Epithelial cell of proximal tubule (primary cell): ENCODE measurements at regions not wholly inside any gene's neighbourhood (a gene's known extent, or its start where the extent isn't known, plus 50 kb on each side); places are given as distances from the start of the nearest gene placed in this dataset.

Experiments
- DNase-seq: peaks from one replicate; pipeline ENCODE4 v3.0.0-alpha.2; 2011; ENCODE audit warnings: low read depth
- H3K4me3 ChIP-seq: 2 replicates; pipeline ENCODE4 v1.5.1; 2011; ENCODE audit warnings: low read depth, mild to moderate bottlenecking, low read length
- TF ChIP-seq, protein P1 (sequence below): conservative IDR thresholded peaks from 2 replicates; pipeline ENCODE4 v1.5.1; 2012; ENCODE audit warnings: low read depth, mild to moderate bottlenecking, low read length

DNA sequence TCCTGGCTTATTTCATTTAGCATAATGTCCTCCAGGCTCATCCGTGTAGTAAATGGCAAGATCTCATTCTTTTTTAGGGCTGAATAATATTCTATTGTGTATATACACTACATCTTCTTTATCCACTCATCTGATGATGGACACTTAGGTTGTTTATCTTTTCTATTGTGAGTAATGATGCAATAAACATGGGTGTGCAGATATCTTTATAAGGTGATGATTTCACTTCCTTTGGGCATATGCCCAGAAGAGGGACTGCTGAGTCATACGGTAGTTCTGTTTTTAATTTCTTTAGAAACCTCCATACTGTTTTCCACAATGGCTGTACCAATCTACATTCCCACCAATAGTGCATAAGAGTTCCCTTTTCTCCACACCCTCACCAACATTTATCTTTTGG, 317.6 kb upstream of the CNKSR2 start:
- no peak overlapping the region for H3K4me3 ChIP-seq
- DNase-seq: no peak
- TF ChIP-seq, protein P1, sequence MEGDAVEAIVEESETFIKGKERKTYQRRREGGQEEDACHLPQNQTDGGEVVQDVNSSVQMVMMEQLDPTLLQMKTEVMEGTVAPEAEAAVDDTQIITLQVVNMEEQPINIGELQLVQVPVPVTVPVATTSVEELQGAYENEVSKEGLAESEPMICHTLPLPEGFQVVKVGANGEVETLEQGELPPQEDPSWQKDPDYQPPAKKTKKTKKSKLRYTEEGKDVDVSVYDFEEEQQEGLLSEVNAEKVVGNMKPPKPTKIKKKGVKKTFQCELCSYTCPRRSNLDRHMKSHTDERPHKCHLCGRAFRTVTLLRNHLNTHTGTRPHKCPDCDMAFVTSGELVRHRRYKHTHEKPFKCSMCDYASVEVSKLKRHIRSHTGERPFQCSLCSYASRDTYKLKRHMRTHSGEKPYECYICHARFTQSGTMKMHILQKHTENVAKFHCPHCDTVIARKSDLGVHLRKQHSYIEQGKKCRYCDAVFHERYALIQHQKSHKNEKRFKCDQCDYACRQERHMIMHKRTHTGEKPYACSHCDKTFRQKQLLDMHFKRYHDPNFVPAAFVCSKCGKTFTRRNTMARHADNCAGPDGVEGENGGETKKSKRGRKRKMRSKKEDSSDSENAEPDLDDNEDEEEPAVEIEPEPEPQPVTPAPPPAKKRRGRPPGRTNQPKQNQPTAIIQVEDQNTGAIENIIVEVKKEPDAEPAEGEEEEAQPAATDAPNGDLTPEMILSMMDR: no peak

DNA sequence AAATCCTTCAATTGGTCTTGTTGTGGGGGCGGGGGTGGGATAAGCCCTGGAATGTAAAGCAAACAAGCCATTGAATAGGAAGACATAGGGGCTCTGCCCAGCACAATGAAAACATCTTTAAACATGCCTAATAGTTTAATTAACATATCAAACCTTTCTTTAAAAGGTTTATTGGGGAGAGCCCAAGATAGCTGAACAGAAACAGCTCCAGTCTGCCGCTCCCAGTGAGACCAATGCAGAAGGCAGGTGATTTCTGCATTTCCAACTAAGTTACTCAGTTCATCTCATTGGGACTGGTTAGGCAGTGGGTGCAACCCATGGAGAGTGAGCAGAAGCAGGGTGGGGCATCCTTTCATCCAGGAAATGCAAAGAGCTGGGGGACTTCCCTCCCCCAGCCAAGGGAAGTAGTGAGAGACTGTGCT, 327.2 kb upstream of the CNKSR2 start:
- DNase-seq: no peak
- TF ChIP-seq, protein P1: no peak
- H3K4me3 ChIP-seq: no peak overlapping the region

DNA sequence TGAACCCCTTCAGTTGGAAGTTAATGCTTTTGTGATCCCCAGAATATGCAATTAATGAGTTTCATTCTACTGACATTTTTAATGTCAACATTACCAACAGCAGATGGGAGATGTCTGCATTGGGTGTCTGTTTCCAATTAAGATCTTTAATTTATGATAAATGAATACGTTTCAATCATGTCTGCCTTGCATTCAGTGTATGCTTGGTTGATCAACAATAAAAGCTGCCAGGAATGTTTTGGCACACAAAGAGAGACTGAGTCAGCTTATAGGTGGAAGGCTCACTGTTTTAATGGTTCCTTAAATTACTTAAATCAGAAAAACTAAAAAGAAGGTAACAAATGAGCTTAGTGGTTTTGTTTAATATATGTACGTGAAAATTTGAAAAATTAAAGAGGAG, 359.9 kb upstream of the CNKSR2 start:
- DNase-seq: no peak
- H3K4me3 ChIP-seq: no peak overlapping the region
- TF ChIP-seq, protein P1: no peak

DNA sequence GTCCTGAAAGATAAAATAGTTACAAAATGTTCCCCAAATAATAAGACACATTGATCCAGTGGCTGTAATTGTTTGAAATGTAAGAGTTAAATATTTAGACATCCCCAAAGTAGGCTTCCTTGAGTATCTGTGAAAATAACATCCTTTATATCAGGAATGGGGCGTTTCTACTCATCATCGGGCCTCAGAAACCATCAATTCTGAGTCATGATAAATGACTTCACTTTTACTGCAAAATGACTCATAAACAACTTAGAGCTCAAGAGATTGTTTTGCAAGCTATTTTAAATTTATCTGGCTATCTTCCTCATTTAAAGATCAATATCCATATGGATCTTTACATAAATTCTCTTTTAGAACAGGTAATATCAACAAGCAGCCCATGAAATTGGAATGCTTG, 369.4 kb upstream of the CNKSR2 start:
- no peak for DNase-seq
- TF ChIP-seq, protein P1: no peak
- no peak overlapping the region for H3K4me3 ChIP-seq

DNA sequence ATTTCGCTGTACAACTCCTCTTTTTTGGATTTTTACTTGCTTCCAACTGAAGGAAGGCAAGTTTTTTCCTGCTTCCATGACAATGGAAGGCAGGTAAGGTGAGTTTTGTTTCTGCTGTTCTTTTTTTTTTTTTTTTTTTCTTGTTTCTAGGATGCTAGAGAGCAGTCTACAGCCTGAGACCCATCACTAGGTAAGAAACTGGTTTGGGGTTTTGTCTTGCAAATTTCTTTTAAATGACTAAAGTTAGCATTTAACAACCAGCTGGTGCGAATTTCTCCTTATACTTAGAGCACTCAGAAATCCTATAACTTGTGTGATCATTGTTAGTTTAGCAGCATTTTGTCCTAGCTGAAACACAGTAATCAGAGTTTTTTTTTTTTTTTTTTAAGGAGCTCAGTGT, 378.4 kb upstream of the CNKSR2 start:
- H3K4me3 ChIP-seq: no peak overlapping the region
- TF ChIP-seq, protein P1: no peak
- DNase-seq: no peak

DNA sequence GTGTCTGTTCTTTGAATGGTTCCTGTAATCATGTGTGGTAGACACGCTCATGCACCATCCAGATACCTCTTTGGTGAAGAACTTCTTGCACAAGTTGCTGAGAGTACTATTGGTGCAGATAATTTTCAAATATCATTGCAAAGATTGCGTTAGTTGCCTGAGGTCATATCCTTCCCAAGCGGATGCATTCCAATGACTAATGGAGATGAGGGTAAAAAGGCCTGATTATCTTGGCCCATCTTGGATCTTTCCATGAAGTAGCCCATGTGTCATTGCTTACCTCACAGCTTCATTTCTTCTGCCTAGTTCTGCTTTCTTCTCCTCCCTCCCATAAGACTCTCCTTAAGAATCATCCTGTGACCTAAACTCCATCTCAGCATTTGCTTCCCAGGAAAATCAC, 384.9 kb upstream of the CNKSR2 start:
- H3K4me3 ChIP-seq: no peak overlapping the region
- TF ChIP-seq, protein P1: no peak
- DNase-seq: no peak

DNA sequence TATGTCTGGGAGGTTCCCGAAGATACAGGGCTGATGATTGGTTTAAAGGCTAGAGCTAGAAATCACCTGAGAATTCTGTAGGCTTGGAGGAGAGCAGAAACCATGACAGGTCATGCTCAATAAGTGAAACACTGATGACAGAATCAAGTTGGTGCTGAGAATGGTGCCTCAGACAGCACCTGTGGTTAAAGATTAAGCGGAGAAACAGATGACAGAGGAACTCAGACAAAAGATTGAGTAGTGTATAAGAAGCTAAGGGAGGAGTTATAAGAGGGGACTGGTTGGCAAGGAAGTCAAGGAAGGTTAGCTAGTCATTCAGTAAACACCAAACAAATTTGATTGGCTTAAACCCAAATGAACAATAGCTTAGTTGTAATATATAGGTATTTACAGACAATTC, 385.4 kb upstream of the CNKSR2 start:
- H3K4me3 ChIP-seq: no peak overlapping the region
- TF ChIP-seq, protein P1: no peak
- no peak for DNase-seq
